Endothelial cell of umbilical vein (primary cell): ENCODE measurements at regions not wholly inside any gene's neighbourhood (a gene's known extent, or its start where the extent isn't known, plus 50 kb on each side); places are given as distances from the start of the nearest gene placed in this dataset.

ENCODE experiments used
- CTCF ChIP-seq, 2 donors: IDR thresholded peaks; 1 replicate in 1 of 2; 2 replicates in 1 of 2; pipeline ENCODE4 v1.5.1; 2011; ENCODE audit warnings: low read length in 2 of 2, mild to moderate bottlenecking in 2 of 2, moderate library complexity in 2 of 2, control low read depth in 1 of 2, inconsistent platforms in 1 of 2, low read depth in 1 of 2; ENCODE audit not compliant: insufficient read depth in 1 of 2; ENCODE audit errors: extremely low read depth in 1 of 2
- POLR2A ChIP-seq: IDR thresholded peaks from 2 replicates; pipeline ENCODE4 v1.6.1; 2012; ENCODE audit warnings: low read depth, mild to moderate bottlenecking, control low read depth, low read length
- POLR2AphosphoS5 ChIP-seq: IDR thresholded peaks from 2 replicates; pipeline ENCODE4 v1.6.1; 2012; ENCODE audit warnings: low read depth, mild to moderate bottlenecking, control low read depth, low read length, moderate library complexity; ENCODE audit not compliant: insufficient read depth

GRCh38 chr1:63147783-63148182 lies 174.6 kb upstream of the FOXD3 start:
- TF ChIP-seq CTCF (IDR thresholded peaks at IDR 0.05; ENCODE audit: extremely low read depth in 1 of 2, insufficient read depth in 1 of 2, low read depth in 1 of 2, low read length in 2 of 2) (no peak), POLR2A (no peak), POLR2AphosphoS5 (no peak)
